GM18858 (cell line): ENCODE measurements at regions not wholly inside any gene's neighbourhood (a gene's known extent, or its start where the extent isn't known, plus 50 kb on each side); places are given as distances from the start of the nearest gene placed in this dataset.
A peak's percentile ranks its signal among the peaks of the same experiment; 100 is the strongest.
"Not testable (repeated sequence)": the region's sequence is repeated elsewhere in the genome, so short reads cannot be mapped to it uniquely, and the experiment has no call there.

Source experiments
- ATAC-seq: cut with Tn5 transposase; IDR thresholded peaks from one replicate; pipeline ENCODE4 v1.9.1; 2021; ENCODE audit not compliant: unreplicated experiment

DNA sequence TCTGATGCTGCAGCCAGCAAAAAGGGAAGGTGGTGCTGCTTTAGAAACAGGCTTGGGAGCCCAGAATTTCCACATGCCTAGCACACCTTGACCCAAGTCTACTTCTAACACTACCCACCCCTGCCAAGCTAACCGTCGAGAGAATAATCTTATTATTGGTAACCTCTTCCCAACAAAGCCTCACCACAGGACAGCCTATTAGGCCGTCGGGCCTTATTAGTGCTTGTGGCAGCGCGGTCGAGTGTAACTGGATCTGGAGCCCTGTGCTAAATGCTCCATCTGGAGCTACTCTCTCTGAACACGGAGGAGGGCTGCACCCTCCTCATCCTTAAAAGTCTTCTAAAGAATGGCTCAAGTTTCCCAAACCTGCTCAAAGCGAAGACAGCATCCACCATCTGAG, 165.5 kb upstream of the NFIA start:
- no peak for ATAC-seq

DNA sequence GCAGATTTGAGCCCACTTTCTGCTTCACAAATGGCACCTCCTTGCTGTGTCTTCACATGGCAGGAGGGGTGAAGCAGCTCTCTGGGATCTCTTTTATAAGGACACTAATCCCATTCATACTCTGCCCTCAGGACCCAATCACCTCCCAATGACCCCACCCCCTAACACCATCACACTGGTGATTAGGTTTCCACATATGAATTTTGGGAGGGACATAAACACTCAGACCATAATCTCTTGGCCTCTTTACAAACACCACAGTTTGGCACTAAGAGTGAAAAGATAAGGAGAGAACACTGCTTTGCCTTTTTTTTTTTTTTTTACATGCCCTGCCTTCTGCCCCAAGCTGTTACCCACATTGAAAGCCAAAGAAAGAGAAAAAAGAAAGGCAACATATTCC, 166.2 kb upstream of the NFIA start:
- no peak for ATAC-seq

DNA sequence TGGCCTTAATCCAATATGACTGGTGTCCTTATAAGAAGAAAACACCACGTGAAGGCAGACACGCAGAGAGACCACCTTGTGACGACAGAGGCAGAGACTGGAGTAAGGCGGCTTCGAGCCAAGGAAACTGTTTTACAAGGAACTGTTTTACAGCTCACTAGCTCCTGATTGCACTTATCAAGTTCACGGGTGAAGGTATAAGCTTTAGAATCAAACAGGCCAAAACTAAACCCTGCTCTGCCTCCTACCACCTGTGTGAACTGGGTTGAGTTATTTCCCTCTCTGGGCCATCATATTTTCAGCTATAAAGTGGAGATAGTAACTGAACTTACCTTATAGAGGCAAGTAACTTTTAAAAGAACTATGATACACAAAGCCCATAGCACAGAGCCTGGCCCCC, 166.9 kb upstream of the NFIA start:
- ATAC-seq: no peak

DNA sequence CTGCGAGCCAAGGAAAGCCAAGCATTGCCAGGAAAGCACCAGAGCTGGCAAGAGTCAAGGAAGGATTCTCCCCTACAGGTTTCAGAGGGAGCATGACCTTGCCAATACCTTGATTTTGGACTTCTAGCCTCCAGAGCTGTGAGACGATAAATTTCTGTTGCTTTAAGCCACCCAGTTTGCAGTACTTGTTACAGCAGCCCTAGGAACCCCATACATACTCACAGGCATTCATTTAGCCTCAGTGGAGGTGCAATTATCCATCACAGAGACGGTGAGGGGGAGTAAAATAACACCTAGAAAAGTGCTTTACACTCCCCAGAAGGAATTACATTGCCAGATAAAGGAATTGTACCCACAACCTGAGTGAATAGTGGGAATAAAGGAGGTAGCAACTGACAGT, 167.4 kb upstream of the NFIA start:
- no peak for ATAC-seq

DNA sequence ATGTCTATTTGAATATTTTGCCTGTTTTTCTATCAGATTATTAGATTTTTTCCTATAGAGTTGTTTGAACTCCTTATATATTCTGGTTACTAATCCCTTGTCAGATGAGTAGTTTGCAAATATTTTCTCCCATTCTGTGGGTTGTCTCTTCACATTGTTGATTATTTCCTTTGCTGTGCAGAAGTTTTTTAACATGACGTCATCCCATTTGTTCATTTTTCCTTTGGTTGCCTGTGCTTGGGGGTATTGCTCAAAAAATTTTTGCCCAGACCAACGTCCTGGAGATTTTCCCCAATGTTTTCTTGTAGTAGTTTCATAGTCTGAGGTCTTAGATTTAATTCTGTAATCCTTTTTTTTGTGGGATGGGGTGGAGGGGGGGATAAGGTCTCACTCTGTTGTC, 168.7 kb upstream of the NFIA start:
- ATAC-seq: not testable (repeated sequence)

DNA sequence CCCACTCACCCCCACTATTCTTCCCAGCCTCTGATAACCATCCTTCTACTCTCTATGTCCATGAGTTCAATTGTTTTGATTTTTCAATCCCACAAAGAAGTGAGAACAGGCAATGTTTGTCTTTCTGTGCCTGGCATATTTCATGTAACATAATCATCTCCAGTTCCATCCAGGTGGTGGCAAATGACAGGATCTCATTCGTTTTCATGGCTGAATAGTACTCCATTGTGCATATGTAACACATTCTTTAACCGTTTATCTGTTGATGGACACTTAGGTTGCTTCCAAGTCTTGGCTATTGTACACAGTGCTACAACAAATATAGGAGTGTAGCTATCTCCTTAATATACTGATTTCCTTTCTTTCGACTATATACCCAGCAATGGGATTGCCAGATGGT, 169.3 kb upstream of the NFIA start:
- no peak for ATAC-seq

DNA sequence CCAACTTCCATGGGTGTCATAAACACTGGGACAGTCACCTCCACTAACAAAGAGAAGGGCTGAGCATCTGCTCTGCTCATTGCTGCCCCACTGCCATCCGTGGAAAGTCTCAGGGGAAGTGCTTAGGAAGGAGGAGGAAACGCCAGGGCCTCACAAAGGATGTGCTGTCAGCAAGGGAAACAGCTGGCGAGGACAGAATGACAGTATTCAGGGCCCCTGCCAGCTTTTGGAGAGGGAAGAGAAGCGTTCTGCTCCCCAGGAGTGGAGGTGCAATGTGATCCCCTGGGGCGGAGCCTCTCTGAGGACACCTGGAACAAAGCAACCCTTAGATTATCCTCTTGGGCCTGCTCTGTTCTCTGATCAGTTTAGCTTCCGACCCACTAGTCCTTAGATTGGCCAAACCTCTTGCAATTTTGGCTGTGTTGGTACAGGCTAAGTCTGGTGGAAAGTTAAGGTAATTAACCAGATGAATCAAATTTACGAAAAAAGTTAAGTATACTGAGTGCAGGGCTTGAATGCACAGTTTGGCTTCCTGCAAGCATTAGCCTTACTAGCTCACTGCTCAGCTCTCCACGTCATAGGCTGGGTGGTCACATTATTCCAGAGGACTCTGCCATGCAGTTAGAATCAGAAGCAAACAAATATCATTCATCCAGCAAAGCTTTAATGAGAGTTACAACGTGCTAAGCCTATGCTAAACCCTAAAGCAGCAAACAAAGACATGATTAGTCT, 170.2 kb upstream of the NFIA start:
- no peak for ATAC-seq

DNA sequence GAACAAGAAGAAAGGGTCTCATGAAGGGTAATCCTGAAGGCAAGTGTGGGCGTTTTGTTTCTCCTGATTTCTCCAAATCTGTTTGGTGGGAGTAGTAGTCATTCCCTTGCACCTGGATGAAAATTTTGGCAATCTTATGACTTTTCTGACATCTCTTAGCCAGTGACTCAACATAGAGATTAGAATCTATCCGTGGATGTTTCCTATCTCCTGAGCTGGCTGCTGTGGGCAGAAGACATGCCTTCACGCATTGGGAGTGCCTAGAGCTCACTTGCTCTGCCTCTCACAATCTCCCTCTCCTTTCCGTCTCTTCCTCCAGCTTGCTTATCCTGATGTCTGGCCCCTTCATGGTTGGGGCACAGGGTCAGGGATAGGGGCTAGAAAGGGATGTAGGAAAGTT, 174.2 kb upstream of the NFIA start:
- no peak for ATAC-seq

DNA sequence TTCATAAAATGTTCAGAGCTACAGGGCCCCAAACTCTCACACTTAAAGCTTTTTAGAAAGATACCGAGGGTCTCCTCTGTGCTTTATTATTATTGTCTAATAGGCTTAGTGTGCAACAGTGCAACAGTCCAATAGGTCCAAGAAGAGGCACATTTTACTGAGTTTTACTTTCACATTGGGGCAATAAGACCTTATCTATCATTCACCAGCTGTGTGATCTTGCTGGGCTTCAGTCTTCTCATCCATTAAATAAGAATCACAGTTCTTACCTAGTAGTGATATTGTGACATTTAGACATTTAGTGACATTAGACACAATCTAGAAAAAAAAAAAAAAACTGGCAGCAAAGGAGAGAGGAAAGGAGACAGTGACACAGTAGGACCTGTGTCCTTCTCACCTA, 175.8 kb upstream of the NFIA start:
- ATAC-seq: no peak

DNA sequence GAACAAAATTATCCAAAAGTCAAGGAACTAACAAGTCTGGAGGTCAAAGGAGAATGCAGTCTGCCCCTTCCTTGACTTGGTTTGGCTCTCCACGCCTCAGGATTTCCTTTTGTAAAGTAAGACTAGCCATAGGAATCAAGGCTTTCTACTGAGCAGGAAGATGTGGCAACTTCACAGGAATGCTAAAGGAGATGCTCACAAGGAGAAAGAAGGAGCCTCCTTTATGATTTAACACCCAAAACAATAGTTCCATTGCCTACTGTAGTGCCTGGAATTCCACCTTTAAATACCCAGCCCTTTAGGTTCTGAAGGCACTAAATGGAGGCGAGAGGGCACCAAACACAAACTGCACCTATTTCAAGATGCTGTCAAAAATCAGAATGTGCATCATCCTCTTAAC, 176.3 kb upstream of the NFIA start:
- ATAC-seq: no peak

DNA sequence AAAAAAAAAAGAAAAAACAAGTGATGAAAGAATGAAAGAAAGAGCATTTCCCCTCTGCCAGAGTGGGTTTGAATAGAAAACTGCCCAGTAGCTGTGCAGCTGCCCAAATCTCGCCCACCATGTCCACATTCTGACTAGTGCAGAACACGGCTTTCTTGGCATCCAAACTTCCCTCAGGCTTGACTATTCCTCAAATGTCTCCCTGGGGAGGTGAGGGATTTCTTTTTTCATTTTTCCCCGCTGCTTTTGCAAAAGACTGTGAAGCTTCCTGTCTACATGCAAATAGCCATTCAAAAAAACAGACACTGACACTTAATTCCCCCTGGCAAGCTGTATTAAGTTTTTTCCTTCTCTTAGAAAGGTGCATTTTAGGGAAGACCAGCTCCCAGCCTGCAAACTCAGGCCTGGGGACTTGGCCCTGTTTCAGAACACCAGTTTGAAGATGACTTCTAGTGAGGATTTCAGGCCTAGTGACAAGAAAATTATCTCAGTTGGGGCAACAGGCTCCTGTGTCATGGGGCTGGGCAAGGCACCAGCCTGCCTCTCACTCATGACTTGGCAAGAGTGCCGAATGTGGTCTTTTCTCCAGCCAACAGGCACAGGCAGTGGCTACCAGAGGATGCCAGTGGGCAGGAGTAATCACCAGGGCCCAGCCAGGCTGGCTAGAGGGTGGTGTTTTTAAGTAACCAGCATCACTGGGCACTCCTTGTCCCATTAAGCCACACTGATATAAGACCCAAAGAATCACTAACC, 178.1 kb upstream of the NFIA start:
- no peak for ATAC-seq

DNA sequence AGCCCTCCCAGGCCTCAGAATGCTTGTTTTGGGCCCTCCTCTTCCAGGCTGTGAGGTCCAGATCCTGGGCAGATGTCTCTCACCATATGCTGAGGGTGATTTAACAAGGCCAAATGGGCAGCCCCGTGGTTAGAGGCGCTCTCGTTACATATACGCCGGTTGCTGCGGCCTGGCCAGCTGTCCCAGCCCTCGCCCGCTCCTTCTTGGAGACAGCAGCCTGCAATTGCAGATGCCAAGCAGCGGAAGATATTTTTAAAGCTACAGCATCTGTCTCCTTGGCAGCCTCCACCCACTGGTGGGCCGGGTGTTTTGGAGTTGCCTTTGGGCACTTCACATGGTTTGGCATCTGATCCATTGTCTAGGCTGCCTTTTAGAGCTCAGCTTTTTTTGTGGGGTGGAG, 178.8 kb upstream of the NFIA start:
- no peak for ATAC-seq

DNA sequence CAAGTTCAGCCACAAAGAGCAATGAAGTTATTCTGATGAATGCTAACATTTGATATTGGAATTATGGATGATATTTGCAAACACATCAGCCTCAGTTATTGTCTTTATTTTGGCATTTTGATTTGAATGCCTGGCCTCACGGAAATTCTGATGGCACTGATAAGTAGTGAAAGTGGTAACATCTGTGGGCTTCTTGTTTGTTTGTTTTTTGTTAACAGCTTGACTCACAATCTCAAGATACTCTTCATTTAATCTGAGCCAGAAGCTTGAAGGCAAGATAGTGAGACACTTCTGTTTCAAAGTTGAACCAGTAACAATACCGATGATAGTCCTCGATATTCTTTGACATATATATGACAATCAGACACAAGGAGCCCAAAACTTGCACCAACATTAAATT, 182.9 kb upstream of the NFIA start:
- no peak for ATAC-seq

DNA sequence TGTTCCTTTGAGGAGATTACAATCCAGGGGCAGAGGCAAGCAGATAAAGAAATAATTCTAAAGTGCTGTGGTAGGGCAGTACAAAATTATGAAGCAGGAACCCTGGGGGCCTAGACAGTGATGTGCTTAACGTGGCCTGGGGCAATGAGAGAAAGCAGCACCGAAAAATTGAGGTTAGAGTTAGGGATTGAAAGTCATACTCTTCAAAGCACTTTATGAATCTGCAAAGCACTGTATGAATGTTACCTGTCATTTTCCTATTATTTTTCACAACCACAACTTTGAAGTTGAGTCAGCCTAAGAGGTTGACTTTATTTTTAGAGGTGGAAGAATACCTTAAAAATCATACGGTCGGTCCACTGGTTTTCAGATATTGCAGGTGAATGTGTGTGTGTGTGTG, 183.4 kb upstream of the NFIA start:
- peak; percentile 91 for ATAC-seq

DNA sequence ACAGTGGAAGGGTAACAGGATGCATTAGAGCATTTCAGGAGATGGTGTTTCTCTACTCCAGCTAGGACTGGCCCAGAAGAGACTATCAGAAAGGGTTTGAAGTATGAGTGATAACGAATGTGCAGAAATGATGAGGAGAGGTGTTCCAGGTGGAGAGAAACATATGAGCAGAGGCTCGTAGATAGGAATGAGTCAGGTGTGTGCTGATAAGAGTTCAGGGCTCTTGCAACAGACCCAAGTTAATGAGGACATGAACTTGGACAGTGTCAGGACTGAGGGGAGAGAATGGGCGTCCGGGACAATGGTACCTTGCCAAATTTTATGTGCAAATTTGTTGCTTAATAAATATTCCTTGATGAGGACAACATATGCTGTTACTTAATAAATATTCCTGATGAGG, 183.9 kb upstream of the NFIA start:
- no peak for ATAC-seq

DNA sequence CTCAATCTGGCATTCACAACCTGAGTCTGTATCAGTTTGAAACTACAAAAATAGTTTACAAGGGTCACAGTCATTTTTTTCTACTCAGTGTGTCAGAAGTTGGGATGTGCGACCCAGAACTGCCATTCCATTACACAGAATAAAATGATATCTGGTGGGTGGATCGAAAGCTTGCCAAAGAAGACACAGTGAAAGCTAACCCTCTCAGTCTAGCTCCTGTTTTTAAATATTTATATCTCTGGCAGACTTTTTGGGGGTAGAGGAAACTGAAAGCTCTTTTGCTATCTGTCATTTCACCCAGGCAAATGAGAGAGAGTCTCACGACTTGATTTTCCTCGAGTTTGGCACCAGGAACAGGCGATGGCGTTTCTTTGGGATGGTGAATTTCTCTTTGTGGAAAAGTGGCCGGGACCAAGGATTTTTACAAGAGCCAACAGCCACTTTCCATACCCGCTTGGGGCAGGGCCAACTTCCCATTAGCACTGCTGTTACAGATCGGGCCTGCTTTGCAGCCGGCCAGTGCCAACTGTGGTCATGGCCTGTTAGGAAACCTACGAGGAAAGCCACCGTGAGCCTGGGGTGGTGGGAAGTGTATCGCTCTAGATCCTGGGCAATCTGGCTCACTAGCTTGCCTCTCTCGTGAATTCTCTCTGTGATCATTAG, 185.5 kb upstream of the NFIA start:
- no peak for ATAC-seq

DNA sequence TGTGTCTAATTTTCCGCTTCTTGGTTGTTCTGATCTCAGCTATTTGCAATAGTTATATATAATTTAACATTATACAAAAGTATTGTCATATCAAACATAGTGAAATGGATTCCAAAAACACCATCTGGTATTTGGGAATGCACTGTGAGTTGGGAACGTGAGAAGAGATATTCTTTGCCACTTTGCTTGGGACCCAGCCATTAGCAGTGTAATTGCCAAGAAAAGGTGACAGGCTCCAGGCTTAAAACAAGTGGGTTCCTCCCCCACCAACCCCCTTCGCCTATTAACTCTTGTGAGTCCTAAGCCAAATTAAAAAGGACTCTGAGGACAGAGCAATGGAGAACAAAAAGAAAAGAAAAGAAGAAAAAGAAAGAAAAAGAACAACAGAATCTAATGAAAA, 186.7 kb upstream of the NFIA start:
- no peak for ATAC-seq

DNA sequence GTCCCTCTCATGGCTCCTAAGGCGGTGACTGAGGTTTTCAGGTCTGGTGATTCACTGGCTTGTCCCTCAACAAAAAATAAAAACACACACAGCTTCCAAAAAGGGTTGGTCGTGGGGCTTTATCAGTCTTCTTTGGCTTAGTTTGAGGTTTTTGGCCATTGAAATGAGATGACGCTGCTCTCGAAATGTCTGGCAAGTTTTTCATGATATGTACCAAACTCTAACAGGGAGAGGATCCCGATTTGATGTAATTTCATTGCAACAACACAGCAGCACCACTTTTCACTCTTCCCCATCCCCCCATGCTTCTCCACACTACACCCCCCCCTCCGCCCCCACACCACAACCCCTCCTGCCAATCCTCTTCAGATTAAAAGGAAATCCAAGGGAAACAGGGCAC, 187.1 kb upstream of the NFIA start:
- no peak for ATAC-seq

DNA sequence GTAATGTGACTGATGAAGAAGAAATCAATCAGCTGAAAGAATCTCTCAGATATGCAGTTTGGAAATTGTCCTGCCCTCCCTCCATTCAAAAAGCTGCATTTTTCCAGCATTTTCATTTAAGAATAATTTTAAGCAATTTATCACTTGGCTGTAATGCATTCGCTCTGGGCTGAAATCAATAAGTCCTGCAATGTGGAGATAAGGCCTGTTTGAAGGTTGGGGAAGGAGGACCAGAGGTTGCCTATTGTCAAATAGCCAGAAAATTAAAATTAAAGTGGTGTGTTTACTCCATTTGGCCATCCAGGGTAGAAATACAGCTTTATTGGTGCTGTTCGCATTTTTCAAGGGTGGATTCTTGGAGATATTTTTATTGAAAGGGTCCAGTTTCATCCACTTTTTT, 187.6 kb upstream of the NFIA start:
- no peak for ATAC-seq

DNA sequence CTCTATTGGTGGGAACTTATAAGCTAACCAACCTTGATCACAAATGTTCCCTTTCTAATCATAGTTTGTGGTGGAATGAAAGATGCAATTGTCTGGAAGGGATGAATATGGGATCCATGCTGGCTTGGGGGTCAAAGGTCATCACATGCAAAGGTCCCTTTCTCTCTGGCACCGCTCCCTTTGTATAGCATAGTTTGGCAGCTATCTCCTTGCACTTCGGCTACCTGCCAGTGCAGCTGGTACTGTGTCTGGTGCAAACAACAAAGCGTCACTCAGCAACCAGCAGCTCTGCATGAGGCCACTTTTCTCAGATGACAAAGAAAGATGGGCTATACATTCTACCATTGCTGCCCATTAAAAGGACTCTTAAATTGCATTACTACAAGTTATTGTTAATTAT, 188.2 kb upstream of the NFIA start:
- ATAC-seq: no peak

DNA sequence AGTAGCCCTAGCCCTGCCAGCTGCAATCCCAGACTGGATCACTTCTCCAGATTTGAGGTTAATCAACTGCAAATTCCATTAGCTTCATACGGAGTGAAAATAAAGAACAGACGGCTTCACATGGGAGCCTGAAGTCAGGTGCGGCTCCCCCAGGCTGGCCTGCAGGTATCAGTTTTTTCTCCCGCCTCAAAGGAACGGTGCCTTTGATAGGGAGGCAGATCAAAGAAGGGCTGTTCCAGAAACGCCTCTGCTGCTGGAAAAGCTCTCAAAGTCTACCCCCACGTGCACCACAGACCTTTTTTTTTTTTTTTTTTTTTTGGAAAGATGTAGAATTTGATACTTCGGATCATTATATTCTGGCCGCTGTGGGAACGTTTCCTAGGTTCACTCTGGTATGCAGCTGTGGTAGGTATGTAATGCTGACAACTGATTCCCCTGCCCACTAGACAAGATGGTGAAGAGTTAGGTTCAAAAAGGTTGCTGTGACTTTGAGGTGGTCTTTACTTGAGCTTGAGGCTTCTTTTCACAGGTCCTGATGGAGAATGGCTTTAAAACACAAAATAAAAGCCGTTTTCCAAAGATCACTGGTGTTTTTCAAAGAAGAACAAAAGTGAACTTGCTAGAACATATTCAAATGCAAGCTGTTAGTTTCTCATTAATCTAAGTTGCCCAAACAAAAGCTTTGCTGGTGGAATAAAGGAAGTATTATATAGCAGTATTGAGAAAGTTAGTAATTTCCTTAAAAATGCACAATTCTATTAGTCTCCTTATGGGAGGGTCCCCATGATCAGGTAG, 189.0 kb upstream of the NFIA start:
- no peak for ATAC-seq

DNA sequence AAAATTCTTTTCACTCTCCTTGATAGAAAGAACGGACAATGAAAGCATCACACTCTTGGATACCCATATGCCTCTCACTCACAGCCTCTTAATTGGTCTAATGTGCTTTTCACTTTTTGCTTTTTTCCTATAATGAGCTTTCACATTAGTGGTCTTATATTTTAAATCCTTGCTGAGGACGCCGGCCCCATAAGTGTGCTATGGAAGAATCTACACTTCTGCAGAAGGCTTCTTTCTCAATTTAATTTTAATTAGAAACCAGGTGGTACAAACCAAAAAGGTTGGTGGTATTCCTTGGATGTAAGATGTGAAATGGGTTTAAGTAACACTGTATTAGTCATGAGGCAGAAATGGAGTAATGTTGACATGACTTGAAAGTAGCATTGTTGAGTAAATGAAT, 190.6 kb upstream of the NFIA start:
- ATAC-seq: no peak
